ENCODE measurements at regions not wholly inside any gene's neighbourhood (a gene's known extent, or its start where the extent isn't known, plus 50 kb on each side); places are given as distances from the start of the nearest gene placed in this dataset.

GRCh38 chr4:106676173-106676921, 307.8 kb upstream of the GIMD1 start:
- no peak for TF ChIP-seq CTCF (IDR thresholded peaks at IDR 0.05; ENCODE audit: borderline replicate concordance, control extremely low read depth, extremely low read depth, insufficient read depth, missing control alignments)
- DNase-seq (ENCODE audit: low spot score), result no peak
- in situ Hi-C loops (cut with MboI; ENCODE audit: low sequenced_read_pairs, unreplicated experiment), result no loop called here

- no peak for DNase-seq (ENCODE audit: low spot score)
- TF ChIP-seq CTCF (IDR thresholded peaks at IDR 0.05; ENCODE audit: borderline replicate concordance, control extremely low read depth, extremely low read depth, insufficient read depth, missing control alignments), result no peak
- in situ Hi-C loops (cut with MboI; ENCODE audit: low sequenced_read_pairs, unreplicated experiment), result no loop called here
Observed at GRCh38 chr4:106671716-106672115, 303.1 kb upstream of the GIMD1 start.

GRCh38 chr4:106670976-106671375, 302.4 kb upstream of the GIMD1 start:
- TF ChIP-seq CTCF (IDR thresholded peaks at IDR 0.05; ENCODE audit: borderline replicate concordance, control extremely low read depth, extremely low read depth, insufficient read depth, missing control alignments), result no peak
- in situ Hi-C loops (cut with MboI; ENCODE audit: low sequenced_read_pairs, unreplicated experiment), result no loop called here
- no peak for DNase-seq (ENCODE audit: low spot score)

- in situ Hi-C loops (cut with MboI; ENCODE audit: low sequenced_read_pairs, unreplicated experiment), result no loop called here
Observed at GRCh38 chr4:106659371-106659770, 290.8 kb upstream of the GIMD1 start.

GRCh38 chr4:106652095-106652494, 283.5 kb upstream of the GIMD1 start:
- DNase-seq (ENCODE audit: low spot score), result no peak
- in situ Hi-C loops (cut with MboI; ENCODE audit: low sequenced_read_pairs, unreplicated experiment), result no loop called here
- no peak for TF ChIP-seq CTCF (IDR thresholded peaks at IDR 0.05; ENCODE audit: borderline replicate concordance, control extremely low read depth, extremely low read depth, insufficient read depth, missing control alignments)

More at GRCh38 chr4:106659371-106659770, 290.8 kb upstream of the GIMD1 start:
- TF ChIP-seq CTCF (IDR thresholded peaks at IDR 0.05; ENCODE audit: borderline replicate concordance, control extremely low read depth, extremely low read depth, insufficient read depth, missing control alignments), result no peak
- no peak for DNase-seq (ENCODE audit: low spot score)

GRCh38 chr4:106650701-106651100, 282.1 kb upstream of the GIMD1 start:
- TF ChIP-seq CTCF (IDR thresholded peaks at IDR 0.05; ENCODE audit: borderline replicate concordance, control extremely low read depth, extremely low read depth, insufficient read depth, missing control alignments), result no peak

More at GRCh38 chr4:106650701-106651100, 282.1 kb upstream of the GIMD1 start:
- no peak for DNase-seq (ENCODE audit: low spot score)
- in situ Hi-C loops (cut with MboI; ENCODE audit: low sequenced_read_pairs, unreplicated experiment), result no loop called here

All from GM13976 (cell line).